Sigmoid colon (tissue), 6 donors: ENCODE measurements at regions not wholly inside any gene's neighbourhood (a gene's known extent, or its start where the extent isn't known, plus 50 kb on each side); places are given as distances from the start of the nearest gene placed in this dataset.

Experiments used
- DNase-seq: peaks from one replicate; pipeline ENCODE4 v3.0.0-alpha.2; 2019
- H3K27ac ChIP-seq, 4 donors: fragments of 200-600 bp; sonication (generic); one replicate each; pipeline ENCODE4 v1.5.1; 2016 to 2019; ENCODE audit warnings: mild to moderate bottlenecking in 1 of 4
- H3K27me3 ChIP-seq, 3 donors: fragments of 200-600 bp; sonication (generic); one replicate each; pipeline ENCODE4 v1.5.1; 2019; ENCODE audit warnings: mild to moderate bottlenecking in 1 of 3
- H3K36me3 ChIP-seq, 4 donors: fragments of 200-600 bp; sonication (generic); one replicate each; pipeline ENCODE4 v1.5.1; 2016 to 2019
- H3K4me1 ChIP-seq, 4 donors: fragments of 200-600 bp; sonication (generic); one replicate each; pipeline ENCODE4 v1.5.1; 2017 to 2019
- H3K4me3 ChIP-seq, 4 donors: fragments of 200-600 bp; sonication (generic); one replicate each; pipeline ENCODE4 v1.5.1; 2017 to 2019; ENCODE audit warnings: mild to moderate bottlenecking in 2 of 4, moderate library complexity in 1 of 4
- H3K9me3 ChIP-seq, 4 donors: fragments of 200-600 bp in 3 of 4; sonication (generic) in 3 of 4; one replicate each; pipeline versions ENCODE4 v1.5.1 to v1.6.1; 2013 to 2019
- EP300 ChIP-seq, 4 donors: sonication (generic); formaldehyde crosslinking; IDR thresholded peaks; one replicate each; pipeline ENCODE4 v1.6.1; 2017; ENCODE audit warnings: antibody characterized with exemption in 4 of 4
- POLR2A ChIP-seq, 2 donors: fragments of 450-650 bp; IDR thresholded peaks; one replicate each; pipeline ENCODE4 v1.6.1; 2016; ENCODE audit warnings: antibody characterized with exemption in 2 of 2, mild to moderate bottlenecking in 2 of 2, moderate library complexity in 2 of 2
- POLR2AphosphoS5 ChIP-seq, 4 donors: sonication (generic); formaldehyde crosslinking; IDR thresholded peaks; one replicate each; pipeline ENCODE4 v1.6.1; 2017; ENCODE audit warnings: antibody characterized with exemption in 4 of 4
- WGBS, 2 donors: extraction: QIAGEN DNeasy Blood & Tissue Kit; methylation state at CpG; one replicate each; pipeline ENCODE4 v1.1.7; 2013; 5-methylcytosine and 5-hydroxymethylcytosine counted together
- intact Hi-C: fragments of 100-400 bp; cut with DNase I; formaldehyde crosslinking; loops from one replicate; pipeline ENCODE4 v1.15.1; 2023
- TF ChIP-seq, protein P1 (sequence below), 4 experiments: fragments of 450-650 bp in 3 of 4; fragments of 200-600 bp in 1 of 4; IDR thresholded peaks; one replicate each; pipeline ENCODE4 v1.5.1; 2016 to 2019; ENCODE audit warnings: antibody characterized with exemption in 4 of 4, mild to moderate bottlenecking in 3 of 4, moderate library complexity in 2 of 4
- donor health status: healthy with polysubstance abuse.
- donor health status: healthy.

DNA sequence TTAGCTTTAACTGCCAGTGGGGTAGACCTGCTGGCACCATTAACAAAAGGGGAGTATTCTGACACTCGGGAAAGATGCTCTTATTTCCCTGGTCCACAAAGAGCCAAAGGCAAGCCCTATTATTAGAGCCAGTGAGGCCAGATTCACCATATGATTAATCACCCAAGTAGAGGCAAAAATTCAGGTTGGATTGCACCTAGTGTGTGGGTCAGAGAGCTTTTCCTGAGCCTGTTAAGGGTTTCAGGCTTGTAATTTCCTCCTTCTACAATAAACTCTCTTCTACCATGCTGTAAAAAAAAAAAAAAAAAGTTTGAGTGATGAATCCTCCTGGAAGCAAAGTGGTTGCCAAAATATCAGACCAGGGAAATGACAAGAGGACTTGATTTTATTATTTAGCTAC is 163.5 kb downstream of the MBL2 start:
- no peak overlapping the region for H3K4me3 ChIP-seq
- no peaks in the 10 kb centered on the region for H3K36me3 ChIP-seq
- WGBS, 2 donors = 37 to 66% methylated on average over 1 of the region's 1 CpG
- DNase-seq = no peak
- no peaks in the 10 kb centered on the region for H3K27me3 ChIP-seq
- H3K9me3 ChIP-seq = no peaks in the 10 kb centered on the region
- H3K4me1 ChIP-seq = no peaks in the 10 kb centered on the region
- TF ChIP-seq EP300 (IDR thresholded peaks at IDR 0.05) (no peak), POLR2A (IDR thresholded peaks at IDR 0.05) (no peak), POLR2AphosphoS5 (IDR thresholded peaks at IDR 0.05) (no peak)
- TF ChIP-seq, protein P1, sequence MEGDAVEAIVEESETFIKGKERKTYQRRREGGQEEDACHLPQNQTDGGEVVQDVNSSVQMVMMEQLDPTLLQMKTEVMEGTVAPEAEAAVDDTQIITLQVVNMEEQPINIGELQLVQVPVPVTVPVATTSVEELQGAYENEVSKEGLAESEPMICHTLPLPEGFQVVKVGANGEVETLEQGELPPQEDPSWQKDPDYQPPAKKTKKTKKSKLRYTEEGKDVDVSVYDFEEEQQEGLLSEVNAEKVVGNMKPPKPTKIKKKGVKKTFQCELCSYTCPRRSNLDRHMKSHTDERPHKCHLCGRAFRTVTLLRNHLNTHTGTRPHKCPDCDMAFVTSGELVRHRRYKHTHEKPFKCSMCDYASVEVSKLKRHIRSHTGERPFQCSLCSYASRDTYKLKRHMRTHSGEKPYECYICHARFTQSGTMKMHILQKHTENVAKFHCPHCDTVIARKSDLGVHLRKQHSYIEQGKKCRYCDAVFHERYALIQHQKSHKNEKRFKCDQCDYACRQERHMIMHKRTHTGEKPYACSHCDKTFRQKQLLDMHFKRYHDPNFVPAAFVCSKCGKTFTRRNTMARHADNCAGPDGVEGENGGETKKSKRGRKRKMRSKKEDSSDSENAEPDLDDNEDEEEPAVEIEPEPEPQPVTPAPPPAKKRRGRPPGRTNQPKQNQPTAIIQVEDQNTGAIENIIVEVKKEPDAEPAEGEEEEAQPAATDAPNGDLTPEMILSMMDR (IDR thresholded peaks at IDR 0.05) = no peak
- H3K27ac ChIP-seq = no peak overlapping the region
- intact Hi-C loops = no loop called here

DNA sequence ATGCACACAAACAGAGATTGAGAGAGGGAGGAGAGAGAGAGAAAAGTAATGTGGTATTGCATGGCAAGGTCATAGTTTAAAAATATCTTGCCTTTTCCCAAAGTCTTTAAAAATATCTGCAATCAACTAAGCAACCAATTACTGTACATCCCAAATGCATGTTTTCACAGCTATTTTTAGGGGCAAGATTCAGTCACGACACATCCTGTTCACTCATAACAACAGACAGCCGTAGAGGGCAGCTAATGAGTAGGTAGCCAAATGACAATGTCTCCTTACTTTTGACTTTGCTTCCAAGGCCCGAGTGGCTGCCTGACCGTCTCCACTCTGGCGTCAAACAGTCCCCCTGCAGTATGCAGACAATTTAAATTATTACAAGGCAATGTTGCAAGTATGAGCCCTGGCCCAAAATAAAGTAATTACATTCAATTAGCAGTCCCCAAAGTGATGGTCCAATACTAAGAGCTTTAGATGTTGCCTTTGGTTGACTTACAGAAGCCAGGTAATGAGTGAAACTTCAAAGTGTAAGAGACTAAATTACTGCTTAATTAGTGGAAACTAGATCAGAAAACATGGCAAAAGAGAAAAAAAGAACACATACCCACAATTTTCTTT is 162.9 kb downstream of the MBL2 start:
- 67 to 71% methylated on average over 5 of the region's 5 CpGs for WGBS, 2 donors
- Histone ChIP-seq H3K4me1 (no peaks in the 10 kb centered on the region), H3K9me3 (no peaks in the 10 kb centered on the region), H3K36me3 (no peaks in the 10 kb centered on the region), H3K4me3 (no peak overlapping the region), H3K27me3 (no peaks in the 10 kb centered on the region), H3K27ac (no peak overlapping the region)
- TF ChIP-seq EP300 (IDR thresholded peaks at IDR 0.05) (no peak), POLR2AphosphoS5 (IDR thresholded peaks at IDR 0.05) (no peak), POLR2A (IDR thresholded peaks at IDR 0.05) (no peak)
- TF ChIP-seq, protein P1 (IDR thresholded peaks at IDR 0.05) = no peak
- DNase-seq = no peak
- intact Hi-C loops = no loop called here

DNA sequence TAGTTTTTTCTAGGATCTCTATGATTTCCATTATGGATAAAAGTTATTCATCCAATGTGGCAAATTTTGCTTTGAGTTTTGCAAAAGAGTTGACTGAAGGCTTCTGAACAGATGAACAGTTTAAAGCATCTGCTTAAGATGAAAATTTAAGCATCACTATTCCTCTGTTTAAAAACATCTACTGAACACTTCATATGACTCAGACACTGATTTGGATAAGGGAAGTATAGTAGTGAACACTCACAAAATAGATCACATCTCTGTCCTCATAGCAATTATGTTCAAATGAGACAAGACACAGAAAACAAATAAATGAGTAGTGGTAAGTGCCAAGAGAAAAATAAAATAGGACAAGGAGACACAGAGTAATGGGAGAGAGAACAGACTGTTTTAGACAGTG is 157.3 kb downstream of the MBL2 start:
- TF ChIP-seq, protein P1 (IDR thresholded peaks at IDR 0.05) = no peak
- TF ChIP-seq EP300 (IDR thresholded peaks at IDR 0.05) (no peak), POLR2A (IDR thresholded peaks at IDR 0.05) (no peak), POLR2AphosphoS5 (IDR thresholded peaks at IDR 0.05) (no peak)
- Histone ChIP-seq H3K27ac (no peak overlapping the region), H3K36me3 (no peaks in the 10 kb centered on the region), H3K27me3 (no peaks in the 10 kb centered on the region), H3K9me3 (no peaks in the 10 kb centered on the region), H3K4me1 (no peaks in the 10 kb centered on the region), H3K4me3 (no peak overlapping the region)
- no peak for DNase-seq
- intact Hi-C loops = no loop called here

DNA sequence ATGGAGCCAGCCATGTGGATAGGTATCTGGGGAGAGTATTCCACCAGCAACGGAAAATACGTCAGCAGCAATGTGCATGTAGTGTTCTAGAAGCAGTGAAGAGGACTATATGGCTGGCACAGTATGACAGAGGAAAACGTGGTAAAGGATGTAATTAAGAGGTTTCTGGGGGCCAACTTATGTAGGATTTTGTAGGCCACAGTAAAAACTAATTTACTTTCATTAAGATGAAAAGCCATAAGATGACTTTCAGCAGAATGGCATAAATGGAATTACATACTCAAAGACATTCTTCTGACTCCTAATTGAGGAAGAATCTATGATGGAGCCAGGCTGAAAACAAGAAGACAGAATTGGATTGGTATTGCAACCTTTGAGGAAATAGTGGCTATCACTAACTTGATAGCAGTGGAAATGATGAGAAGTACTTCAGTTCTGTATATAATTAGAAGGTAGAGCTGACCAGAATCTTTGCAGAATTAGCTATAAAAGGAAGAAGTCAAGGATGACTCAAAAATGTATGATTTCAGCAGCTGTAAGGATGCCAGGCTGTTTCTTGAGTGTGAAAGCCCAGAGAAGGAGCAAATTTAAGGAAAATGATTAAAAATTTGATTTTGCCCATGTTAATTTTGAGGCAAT is 156.7 kb downstream of the MBL2 start:
- TF ChIP-seq POLR2AphosphoS5 (IDR thresholded peaks at IDR 0.05) (no peak), POLR2A (IDR thresholded peaks at IDR 0.05) (no peak), EP300 (IDR thresholded peaks at IDR 0.05) (no peak)
- TF ChIP-seq, protein P1 (IDR thresholded peaks at IDR 0.05) = no peak
- no peak for DNase-seq
- Histone ChIP-seq H3K27me3 (no peaks in the 10 kb centered on the region), H3K27ac (no peak overlapping the region), H3K4me3 (no peak overlapping the region), H3K4me1 (no peaks in the 10 kb centered on the region), H3K36me3 (no peaks in the 10 kb centered on the region), H3K9me3 (no peaks in the 10 kb centered on the region)
- intact Hi-C loops = no loop called here
- WGBS, 2 donors = 63 to 79% methylated on average over 3 of the region's 3 CpGs

DNA sequence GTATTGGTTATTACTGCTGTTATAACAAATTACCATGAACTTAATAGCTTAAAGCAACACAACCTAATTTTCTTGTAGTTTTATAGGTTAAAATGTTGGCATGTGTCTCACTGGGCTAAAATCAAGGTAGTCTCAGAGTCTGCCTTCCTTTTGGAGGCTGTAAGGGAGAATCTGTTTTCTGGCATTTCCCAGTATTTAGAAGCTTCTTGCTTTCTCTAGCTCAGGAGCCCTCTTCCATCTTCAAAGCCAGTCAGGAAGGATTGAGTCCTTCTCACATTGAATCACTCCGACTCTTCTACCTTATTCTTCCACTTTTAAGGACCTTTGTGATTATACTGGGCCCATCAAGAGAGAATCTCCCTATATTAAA is 156.2 kb downstream of the MBL2 start:
- Histone ChIP-seq H3K4me1 (no peaks in the 10 kb centered on the region), H3K27me3 (no peaks in the 10 kb centered on the region), H3K36me3 (no peaks in the 10 kb centered on the region), H3K27ac (no peak overlapping the region), H3K4me3 (no peak overlapping the region), H3K9me3 (no peaks in the 10 kb centered on the region)
- intact Hi-C loops = no loop called here
- DNase-seq = no peak
- TF ChIP-seq, protein P1 (IDR thresholded peaks at IDR 0.05) = no peak
- TF ChIP-seq POLR2AphosphoS5 (IDR thresholded peaks at IDR 0.05) (no peak), POLR2A (IDR thresholded peaks at IDR 0.05) (no peak), EP300 (IDR thresholded peaks at IDR 0.05) (no peak)
- WGBS, 2 donors = 73 to 90% methylated on average over 1 of the region's 1 CpG
